Stimulated activated naive CD8-positive, alpha-beta T cell treated with anti-CD3 and anti-CD28 coated beads, Interleukin-15, amount 100 ng/mL, for 72 hours (primary cell): ENCODE measurements at regions not wholly inside any gene's neighbourhood (a gene's known extent, or its start where the extent isn't known, plus 50 kb on each side); places are given as distances from the start of the nearest gene placed in this dataset.

Experiments used
- ATAC-seq: fragments of 150-1000 bp; cut with Tn5 transposase; 2 replicates; pipeline ENCODE4 v1.10.0; 2021; ENCODE audit warnings: mild to moderate bottlenecking, moderate library complexity
- DNase-seq, 2 donors: peaks; one replicate each; pipeline ENCODE4 v3.0.0; 2021 to 2022
- H3K27ac Mint-ChIP-seq, 2 donors: one replicate each; pipeline ENCODE4 v1.8.0; 2022; ENCODE audit warnings: mild to moderate bottlenecking in 2 of 2, mixed read lengths in 2 of 2, moderate library complexity in 2 of 2
- H3K27me3 Mint-ChIP-seq: one replicate; pipeline ENCODE4 v1.8.0; 2022; ENCODE audit warnings: mixed read lengths
- H3K4me1 Mint-ChIP-seq: one replicate; pipeline ENCODE4 v1.8.0; 2022; ENCODE audit warnings: mild to moderate bottlenecking, mixed read lengths
- H3K4me3 Mint-ChIP-seq, 2 donors: one replicate each; pipeline ENCODE4 v1.8.0; 2022; ENCODE audit warnings: mild to moderate bottlenecking in 2 of 2, mixed read lengths in 2 of 2, moderate library complexity in 1 of 2
- H3K9me3 Mint-ChIP-seq, 2 donors: one replicate each; pipeline ENCODE4 v1.8.0; 2022; ENCODE audit warnings: mixed read lengths in 2 of 2

- H3K27me3 Mint-ChIP-seq: no peaks in the 10 kb centered on the region
- no peak overlapping the region for H3K4me3 Mint-ChIP-seq
- peaks cover 18% of the 10 kb centered on the region for H3K4me1 Mint-ChIP-seq
- ATAC-seq (no peak), DNase-seq (no peak)
- no peak overlapping the region for H3K27ac Mint-ChIP-seq
- no peaks in the 10 kb centered on the region for H3K9me3 Mint-ChIP-seq
Observed at GRCh38 chr13:24068472-24068871, 92.0 kb upstream of the SPATA13 start.

- no peak overlapping the region for H3K27ac Mint-ChIP-seq
- no peak for DNase-seq
Observed at GRCh38 chr13:24071016-24071415, 89.5 kb upstream of the SPATA13 start.

GRCh38 chr13:24071423-24072075 is 89.0 kb upstream of the SPATA13 start:
- ATAC-seq (no peak), DNase-seq (no peak)
- no peaks in the 10 kb centered on the region for H3K9me3 Mint-ChIP-seq
- no peak overlapping the region for H3K4me3 Mint-ChIP-seq
- H3K27me3 Mint-ChIP-seq: peaks cover 7% of the 10 kb centered on the region
- peaks cover 4% of the 10 kb centered on the region for H3K4me1 Mint-ChIP-seq
- H3K27ac Mint-ChIP-seq: no peak overlapping the region

More at GRCh38 chr13:24071016-24071415, 89.5 kb upstream of the SPATA13 start:
- Mint-ChIP-seq H3K27me3 (peaks cover 2% of the 10 kb centered on the region), H3K4me1 (no peaks in the 10 kb centered on the region), H3K9me3 (no peaks in the 10 kb centered on the region), H3K4me3 (no peak overlapping the region)
- no peak for ATAC-seq

- H3K27ac Mint-ChIP-seq: no peak overlapping the region
- no peak for DNase-seq
- no peak overlapping the region for H3K4me3 Mint-ChIP-seq
- H3K4me1 Mint-ChIP-seq: peaks cover 6% of the 10 kb centered on the region
- no peaks in the 10 kb centered on the region for H3K9me3 Mint-ChIP-seq
- peaks cover 8% of the 10 kb centered on the region for H3K27me3 Mint-ChIP-seq
- no peak for ATAC-seq
Observed at GRCh38 chr13:24073657-24074056, 86.9 kb upstream of the SPATA13 start.

DNA sequence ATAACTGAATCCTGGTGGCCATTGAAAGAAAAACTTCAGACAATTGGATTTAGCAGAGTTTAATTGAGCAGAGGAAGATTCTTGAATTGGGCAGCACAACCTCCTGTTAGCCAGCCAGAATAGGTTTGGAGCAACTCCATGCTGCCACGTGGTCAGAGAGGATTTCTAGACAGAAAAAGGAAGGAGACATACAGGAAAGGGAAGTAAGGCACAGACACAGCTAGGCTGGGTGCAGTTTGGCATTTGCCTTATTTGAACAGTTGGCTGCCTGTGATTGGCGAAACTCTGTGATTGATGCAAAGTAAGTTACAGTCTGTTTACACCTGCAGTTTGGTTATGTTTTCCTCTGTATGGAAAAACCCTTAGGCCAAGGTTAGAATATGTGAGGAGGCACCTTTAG is 85.8 kb upstream of the SPATA13 start:
- DNase-seq (no peak), ATAC-seq (no peak)
- Mint-ChIP-seq H3K27me3 (peaks cover 8% of the 10 kb centered on the region), H3K4me1 (peaks cover 6% of the 10 kb centered on the region), H3K27ac (no peak overlapping the region), H3K4me3 (no peak overlapping the region), H3K9me3 (no peaks in the 10 kb centered on the region)

GRCh38 chr13:24075137-24075975 is 85.2 kb upstream of the SPATA13 start:
- Mint-ChIP-seq H3K9me3 (no peaks in the 10 kb centered on the region), H3K4me3 (no peak overlapping the region), H3K27ac (no peak overlapping the region), H3K4me1 (peaks cover 6% of the 10 kb centered on the region), H3K27me3 (peaks cover 8% of the 10 kb centered on the region)
- DNase-seq (no peak), ATAC-seq (no peak)

DNA sequence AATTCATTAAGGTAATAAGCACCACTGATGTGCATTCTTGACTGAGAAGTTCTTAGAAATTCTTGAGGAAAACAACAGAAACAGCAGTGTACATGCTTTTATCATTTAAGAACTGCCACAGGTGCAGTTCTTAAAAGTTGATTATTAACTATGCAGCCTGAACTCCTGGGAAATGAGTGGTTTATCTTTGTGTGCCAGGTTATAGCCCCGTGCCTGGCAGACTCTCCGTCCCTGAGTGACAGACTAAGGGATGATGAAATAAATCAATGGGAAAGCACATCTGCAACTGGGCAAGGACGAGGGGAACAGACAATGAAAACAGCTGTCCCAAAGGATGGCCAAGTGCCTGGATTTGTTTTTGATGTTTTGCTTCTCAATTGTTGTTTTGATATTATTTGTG is 84.4 kb upstream of the SPATA13 start:
- Mint-ChIP-seq H3K27ac (no peak overlapping the region), H3K27me3 (peaks cover 8% of the 10 kb centered on the region), H3K4me1 (peaks cover 6% of the 10 kb centered on the region), H3K9me3 (no peaks in the 10 kb centered on the region), H3K4me3 (peak overlapping the region in 1 of 2 donors; percentile 30)
- no peak for DNase-seq
- ATAC-seq: no peak

GRCh38 chr13:24076636-24077035 is 83.9 kb upstream of the SPATA13 start:
- ATAC-seq (no peak), DNase-seq (no peak)
- H3K27ac Mint-ChIP-seq: no peak overlapping the region
- peak overlapping the region; percentile 28 to 30 for H3K4me3 Mint-ChIP-seq
- H3K9me3 Mint-ChIP-seq: no peaks in the 10 kb centered on the region
- peaks cover 6% of the 10 kb centered on the region for H3K4me1 Mint-ChIP-seq
- H3K27me3 Mint-ChIP-seq: peaks cover 8% of the 10 kb centered on the region

DNA sequence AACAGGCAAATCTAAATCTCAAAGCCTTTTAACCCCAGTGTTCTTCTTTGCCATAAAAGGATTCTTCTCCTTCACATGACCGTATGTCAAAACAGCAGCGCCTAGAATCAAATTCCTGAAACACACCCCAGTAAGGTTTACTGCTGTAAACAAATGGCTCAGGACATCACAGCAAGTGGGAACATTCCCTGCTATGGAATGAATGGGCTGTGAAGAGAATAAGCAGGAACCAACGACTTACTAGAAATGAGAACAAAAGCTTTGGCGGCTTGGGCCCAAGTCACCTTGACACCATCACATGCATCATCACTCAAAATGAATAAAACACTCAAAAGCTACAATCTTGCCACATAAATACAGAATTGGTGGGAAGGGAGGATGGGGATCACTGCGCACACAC is 80.4 kb upstream of the SPATA13 start:
- no peak for ATAC-seq
- Mint-ChIP-seq H3K27me3 (peaks cover 8% of the 10 kb centered on the region), H3K9me3 (no peaks in the 10 kb centered on the region), H3K4me3 (no peak overlapping the region), H3K4me1 (peaks cover 6% of the 10 kb centered on the region), H3K27ac (no peak overlapping the region)
- DNase-seq: no peak

DNA sequence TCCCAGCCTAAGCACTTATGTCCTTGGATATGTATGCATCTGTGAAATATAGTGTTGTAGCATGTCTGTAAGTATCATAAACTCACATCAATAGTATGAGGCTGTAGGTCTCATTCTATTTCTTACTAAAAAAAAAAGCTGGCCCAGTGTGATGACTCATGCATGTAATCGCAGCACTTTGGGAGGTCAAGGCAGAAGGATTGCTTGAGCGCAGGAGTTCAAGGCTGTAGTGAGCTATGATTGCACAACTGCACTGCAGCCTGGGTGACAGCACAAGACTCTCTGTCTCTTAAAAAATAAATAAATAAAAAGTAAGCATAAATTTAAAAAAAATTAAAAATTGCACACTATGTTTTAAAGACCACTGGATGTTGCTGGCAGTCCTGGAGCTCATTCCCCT is 79.1 kb upstream of the SPATA13 start:
- DNase-seq (no peak), ATAC-seq (no peak)
- peaks cover 3% of the 10 kb centered on the region for H3K4me1 Mint-ChIP-seq
- H3K27me3 Mint-ChIP-seq: peaks cover 14% of the 10 kb centered on the region
- no peak overlapping the region for H3K4me3 Mint-ChIP-seq
- H3K27ac Mint-ChIP-seq: no peak overlapping the region
- no peaks in the 10 kb centered on the region for H3K9me3 Mint-ChIP-seq

DNA sequence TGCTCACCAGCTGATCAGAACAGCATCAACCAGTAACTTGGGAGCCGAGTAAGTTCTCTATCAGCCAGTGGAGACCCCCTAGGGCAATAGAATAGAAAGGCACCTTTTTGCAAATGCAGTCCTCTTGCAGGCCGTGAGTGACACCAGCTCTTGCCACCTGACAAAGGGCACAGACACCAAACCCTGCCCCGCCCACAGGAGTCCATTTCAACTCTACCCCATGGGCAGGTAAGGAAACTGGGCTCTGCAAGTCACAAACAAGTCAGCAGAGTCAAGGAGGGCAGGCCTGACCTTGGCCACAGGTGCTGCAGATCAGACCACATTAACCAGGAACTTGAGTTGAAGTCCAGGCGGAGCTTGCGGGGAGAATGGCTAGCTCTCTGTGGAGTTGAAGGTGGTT is 77.4 kb upstream of the SPATA13 start:
- ATAC-seq (no peak), DNase-seq (no peak)
- H3K27me3 Mint-ChIP-seq: peaks cover 17% of the 10 kb centered on the region
- no peak overlapping the region for H3K27ac Mint-ChIP-seq
- H3K4me1 Mint-ChIP-seq: no peaks in the 10 kb centered on the region
- H3K9me3 Mint-ChIP-seq: no peaks in the 10 kb centered on the region
- no peak overlapping the region for H3K4me3 Mint-ChIP-seq

- no peaks in the 10 kb centered on the region for H3K9me3 Mint-ChIP-seq
- H3K4me1 Mint-ChIP-seq: no peaks in the 10 kb centered on the region
- ATAC-seq (no peak), DNase-seq (no peak)
- H3K27me3 Mint-ChIP-seq: peaks cover 17% of the 10 kb centered on the region
- no peak overlapping the region for H3K4me3 Mint-ChIP-seq
- no peak overlapping the region for H3K27ac Mint-ChIP-seq
Observed at GRCh38 chr13:24083722-24084421, 76.6 kb upstream of the SPATA13 start.

GRCh38 chr13:24085662-24086061 is 74.9 kb upstream of the SPATA13 start:
- H3K27ac Mint-ChIP-seq: no peak overlapping the region
- no peak overlapping the region for H3K4me3 Mint-ChIP-seq
- H3K9me3 Mint-ChIP-seq: no peaks in the 10 kb centered on the region
- H3K27me3 Mint-ChIP-seq: peaks cover 17% of the 10 kb centered on the region
- ATAC-seq: no peak
- H3K4me1 Mint-ChIP-seq: peaks cover 6% of the 10 kb centered on the region
- DNase-seq: no peak

DNA sequence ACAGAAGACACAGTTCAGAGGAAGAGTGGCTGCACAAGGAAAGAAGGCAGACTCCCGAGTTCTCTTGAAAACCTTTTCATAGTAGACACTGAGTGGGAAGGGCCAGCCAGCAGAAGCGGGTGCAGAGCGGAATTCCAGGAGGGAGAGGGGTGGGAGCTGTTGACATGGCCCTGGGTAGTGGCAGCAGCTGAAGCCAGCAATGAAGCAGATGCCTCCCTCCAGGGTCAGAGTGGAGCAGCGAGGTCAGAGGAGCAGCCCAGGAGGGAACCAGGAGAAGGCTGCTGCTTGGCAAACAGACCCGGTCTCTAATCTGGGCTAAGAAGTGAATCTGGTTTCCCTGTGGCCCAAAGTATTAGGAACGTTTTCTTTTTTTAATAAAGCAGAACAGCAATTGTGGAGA is 73.9 kb upstream of the SPATA13 start:
- DNase-seq: no peak
- no peak overlapping the region for H3K4me3 Mint-ChIP-seq
- H3K27me3 Mint-ChIP-seq: peaks cover 21% of the 10 kb centered on the region
- no peaks in the 10 kb centered on the region for H3K9me3 Mint-ChIP-seq
- H3K27ac Mint-ChIP-seq: no peak overlapping the region
- H3K4me1 Mint-ChIP-seq: peaks cover 9% of the 10 kb centered on the region
- ATAC-seq: no peak

DNA sequence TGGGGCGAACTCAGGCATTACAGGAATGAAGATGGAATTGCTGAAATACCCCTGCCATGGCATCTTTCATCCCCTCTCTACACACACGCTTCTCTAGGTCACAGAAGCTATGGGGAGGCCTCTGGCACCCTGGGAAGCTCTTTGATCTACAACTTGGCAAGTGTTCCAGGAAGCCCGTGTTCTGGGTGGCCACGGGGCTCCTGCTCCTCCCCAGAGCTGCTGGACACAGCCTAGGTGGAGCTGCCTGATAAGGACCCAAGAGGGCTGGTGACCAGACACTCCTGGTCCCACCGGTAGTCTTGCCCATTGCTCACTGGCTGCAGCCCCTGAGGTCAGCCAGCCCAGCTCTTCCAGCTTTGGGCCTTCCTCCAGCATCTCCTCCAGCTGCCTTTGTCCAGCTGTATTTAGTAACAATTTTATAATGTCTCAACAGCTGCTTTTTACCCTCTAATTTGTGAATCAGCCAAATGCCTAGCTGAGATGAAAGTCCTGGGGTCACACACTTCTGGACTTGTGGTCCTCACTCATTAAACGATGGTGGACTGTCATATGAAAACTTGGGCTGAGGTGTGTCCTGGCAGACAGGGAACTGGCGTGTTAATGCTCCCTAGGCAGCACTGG is 72.8 kb upstream of the SPATA13 start:
- Mint-ChIP-seq H3K27me3 (peaks cover 22% of the 10 kb centered on the region), H3K9me3 (no peaks in the 10 kb centered on the region), H3K27ac (no peak overlapping the region), H3K4me3 (no peak overlapping the region), H3K4me1 (peaks cover 9% of the 10 kb centered on the region)
- ATAC-seq: no peak
- no peak for DNase-seq

GRCh38 chr13:24090049-24090448 is 70.5 kb upstream of the SPATA13 start:
- Mint-ChIP-seq H3K4me3 (no peak overlapping the region), H3K27ac (peak overlapping the region in 1 of 2 donors; percentile 22), H3K27me3 (peaks cover 22% of the 10 kb centered on the region), H3K4me1 (peaks cover 9% of the 10 kb centered on the region), H3K9me3 (no peaks in the 10 kb centered on the region)
- ATAC-seq: no peak
- DNase-seq: no peak
